Left ventricle myocardium inferior (tissue), 1 donor: ENCODE measurements at regions not wholly inside any gene's neighbourhood (a gene's known extent, or its start where the extent isn't known, plus 50 kb on each side); places are given as distances from the start of the nearest gene placed in this dataset.
"Not testable (repeated sequence)": the region's sequence is repeated elsewhere in the genome, so short reads cannot be mapped to it uniquely, and the experiment has no call there.

Experiments
- DNase-seq: peaks from one replicate; pipeline ENCODE4 v3.0.0-alpha.2; 2020
- H3K27ac ChIP-seq: fragments of 200-600 bp; replicated peaks from 2 replicates; pipeline ENCODE4 v1.8.0; 2021
- H3K27me3 ChIP-seq: fragments of 200-600 bp; 2 replicates; pipeline ENCODE4 v1.8.0; 2021; ENCODE audit warnings: low read depth
- H3K36me3 ChIP-seq: fragments of 200-600 bp; 2 replicates; pipeline ENCODE4 v1.8.0; 2021
- H3K4me1 ChIP-seq: fragments of 200-600 bp; 2 replicates; pipeline ENCODE4 v1.8.0; 2021
- H3K4me3 ChIP-seq: fragments of 200-600 bp; 2 replicates; pipeline ENCODE4 v1.8.0; 2021; ENCODE audit warnings: mild to moderate bottlenecking, moderate library complexity
- H3K9me3 ChIP-seq: fragments of 200-600 bp; replicated peaks from 2 replicates; pipeline ENCODE4 v1.8.0; 2021
- intact Hi-C: fragments of 100-400 bp; cut with micrococcal nuclease; formaldehyde crosslinking; loops from one replicate; pipeline ENCODE4 v1.11.0; 2022
- TF ChIP-seq, protein P1 (sequence below): fragments of 200-600 bp; IDR thresholded peaks from 2 replicates; pipeline ENCODE4 v1.8.0; 2021; ENCODE audit warnings: antibody characterized with exemption, mild to moderate bottlenecking, borderline replicate concordance
- donor health status: DM: no; HTN: yes; CAD: no; lungs with severe emphysema.

DNA sequence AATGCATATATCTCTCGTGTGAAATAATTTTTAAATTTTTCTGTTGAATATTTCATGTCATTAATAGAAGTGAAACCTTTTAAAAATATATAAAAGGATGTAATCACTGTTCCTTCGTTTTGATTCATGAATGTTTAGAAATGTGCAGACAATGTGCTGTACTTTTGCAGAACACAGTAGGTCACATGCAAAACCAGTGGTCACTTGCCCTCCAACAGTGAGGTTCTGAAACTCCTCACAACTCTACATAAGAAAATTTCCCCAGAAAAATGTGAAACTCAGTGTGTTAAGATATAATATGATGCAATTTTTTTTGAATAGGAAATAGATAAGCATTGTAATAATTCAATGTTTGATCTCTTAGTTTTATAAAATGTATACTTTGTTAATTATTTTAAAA is 747.7 kb upstream of the CDH18 start:
- H3K27ac ChIP-seq, H3K4me1 ChIP-seq, H3K27me3 ChIP-seq, H3K36me3 ChIP-seq, intact Hi-C loops, DNase-seq, H3K9me3 ChIP-seq, H3K4me3 ChIP-seq: not testable (repeated sequence)

DNA sequence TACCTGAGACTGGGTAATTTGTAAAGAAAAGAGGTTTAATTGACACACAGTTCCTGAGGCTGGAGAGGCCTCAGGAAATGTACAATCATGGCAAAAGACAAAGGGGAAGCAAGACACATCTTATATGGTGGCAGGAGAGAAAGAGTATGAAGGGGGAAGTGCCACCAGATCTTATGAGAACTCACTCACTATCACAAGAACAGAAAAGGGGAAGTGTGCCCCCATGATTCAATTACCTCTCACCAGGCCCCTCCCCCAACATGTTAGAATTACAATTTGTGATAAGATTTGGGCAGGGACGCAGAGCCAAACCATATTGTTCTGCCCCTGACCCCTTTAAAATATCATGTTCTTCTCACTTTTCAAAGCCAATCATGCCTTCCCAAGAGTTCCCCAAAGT is 744.2 kb upstream of the CDH18 start:
- H3K36me3 ChIP-seq, H3K9me3 ChIP-seq, H3K27ac ChIP-seq, DNase-seq, intact Hi-C loops, H3K4me3 ChIP-seq, H3K27me3 ChIP-seq, H3K4me1 ChIP-seq: not testable (repeated sequence)

DNA sequence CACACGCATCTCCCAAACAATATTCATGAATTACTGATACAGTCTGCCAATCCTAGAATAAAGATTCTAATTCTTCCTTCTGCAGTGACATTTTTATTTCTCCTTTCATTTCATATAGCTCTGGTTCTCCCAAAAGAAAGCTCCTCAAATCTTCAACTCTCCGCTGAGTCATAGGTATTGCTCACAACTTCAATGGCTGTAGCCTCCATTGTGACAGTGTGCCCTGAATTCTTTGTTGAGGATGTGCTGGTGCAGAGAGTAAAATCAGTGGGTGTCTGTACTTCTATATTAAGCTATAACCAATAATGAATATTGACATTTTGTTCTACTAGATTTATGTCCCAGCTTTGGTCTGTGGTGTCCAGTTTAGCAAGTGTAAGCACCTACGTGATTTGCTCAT is 733.3 kb upstream of the CDH18 start:
- H3K4me3 ChIP-seq, intact Hi-C loops, H3K36me3 ChIP-seq, H3K27me3 ChIP-seq, DNase-seq, H3K9me3 ChIP-seq, H3K4me1 ChIP-seq, H3K27ac ChIP-seq: not testable (repeated sequence)

DNA sequence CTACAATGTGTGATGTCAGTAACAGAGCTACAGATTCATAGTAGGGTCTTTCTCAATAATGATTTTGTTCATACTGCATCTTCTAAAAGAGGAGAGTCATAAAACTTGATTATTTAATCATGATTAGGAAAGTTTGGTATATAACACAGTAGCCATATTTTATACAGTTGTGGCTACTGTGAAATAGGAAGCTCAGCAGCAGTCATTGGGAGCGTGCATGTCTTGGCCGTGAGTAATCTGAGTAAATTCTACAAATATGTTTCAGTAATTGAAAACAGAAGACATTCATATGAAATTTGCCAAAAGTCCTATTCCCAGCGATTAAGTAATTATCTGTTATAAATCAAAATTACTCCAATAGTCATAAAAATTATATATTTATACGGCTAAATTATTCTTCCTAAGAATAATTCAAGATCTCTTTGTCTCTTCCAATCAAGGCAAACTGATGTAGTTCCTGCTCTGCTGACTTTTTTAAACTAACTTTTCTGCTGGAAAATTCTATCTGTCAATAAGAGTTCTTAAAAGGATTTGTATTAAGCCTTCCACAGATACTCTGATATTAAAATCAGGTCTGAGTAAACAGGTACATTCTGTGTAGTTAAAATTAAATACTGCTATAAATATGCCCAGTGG is 723.6 kb upstream of the CDH18 start:
- H3K27ac ChIP-seq, intact Hi-C loops, H3K4me3 ChIP-seq, DNase-seq, H3K4me1 ChIP-seq, H3K27me3 ChIP-seq, H3K36me3 ChIP-seq, H3K9me3 ChIP-seq: not testable (repeated sequence)

DNA sequence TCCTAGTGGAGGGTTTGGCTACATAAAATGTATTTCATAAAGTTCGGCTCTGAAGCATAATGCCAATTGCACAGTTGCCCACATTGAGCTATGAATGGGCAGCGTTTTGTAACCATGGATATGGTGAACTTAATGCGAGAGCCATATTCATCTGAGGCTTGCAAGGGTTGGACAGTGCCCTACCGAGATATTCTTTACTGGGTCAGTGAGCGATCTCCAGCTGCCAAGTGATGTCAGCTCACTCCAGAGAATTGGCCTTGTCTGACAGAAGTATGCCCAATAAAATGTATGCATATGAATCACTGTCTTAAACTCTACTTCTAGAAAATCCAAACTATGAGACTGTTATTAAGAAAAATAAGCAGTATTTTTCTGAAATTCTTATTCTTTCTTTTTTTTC is 719.6 kb upstream of the CDH18 start:
- intact Hi-C loops, H3K9me3 ChIP-seq, H3K27ac ChIP-seq, H3K4me3 ChIP-seq, H3K27me3 ChIP-seq, H3K36me3 ChIP-seq, H3K4me1 ChIP-seq, DNase-seq: not testable (repeated sequence)

DNA sequence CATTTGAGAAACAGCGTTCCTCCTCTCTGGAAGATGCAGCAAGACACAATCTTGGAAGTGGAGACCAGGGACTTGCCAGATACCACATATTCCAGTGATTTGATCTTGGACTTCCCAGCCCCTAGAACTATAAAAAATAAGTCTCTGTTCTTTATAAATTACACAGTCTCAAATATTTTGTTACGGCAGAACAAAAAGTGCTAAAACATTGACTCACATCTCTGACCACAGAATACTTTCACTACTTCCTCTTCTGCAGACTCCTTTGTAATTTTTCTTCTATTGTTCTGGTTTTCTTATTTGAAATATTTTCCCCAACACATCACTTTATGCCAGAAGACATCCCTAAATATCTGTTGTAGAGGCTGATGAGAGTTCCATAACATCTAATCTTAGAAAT is 706.1 kb upstream of the CDH18 start:
- Histone ChIP-seq H3K27me3 (no peaks in the 10 kb centered on the region), H3K36me3 (no peaks in the 10 kb centered on the region), H3K4me3 (no peak overlapping the region), H3K27ac (no peak overlapping the region), H3K9me3 (peaks cover 24% of the 10 kb centered on the region), H3K4me1 (no peaks in the 10 kb centered on the region)
- no peak for DNase-seq
- TF ChIP-seq, protein P1, sequence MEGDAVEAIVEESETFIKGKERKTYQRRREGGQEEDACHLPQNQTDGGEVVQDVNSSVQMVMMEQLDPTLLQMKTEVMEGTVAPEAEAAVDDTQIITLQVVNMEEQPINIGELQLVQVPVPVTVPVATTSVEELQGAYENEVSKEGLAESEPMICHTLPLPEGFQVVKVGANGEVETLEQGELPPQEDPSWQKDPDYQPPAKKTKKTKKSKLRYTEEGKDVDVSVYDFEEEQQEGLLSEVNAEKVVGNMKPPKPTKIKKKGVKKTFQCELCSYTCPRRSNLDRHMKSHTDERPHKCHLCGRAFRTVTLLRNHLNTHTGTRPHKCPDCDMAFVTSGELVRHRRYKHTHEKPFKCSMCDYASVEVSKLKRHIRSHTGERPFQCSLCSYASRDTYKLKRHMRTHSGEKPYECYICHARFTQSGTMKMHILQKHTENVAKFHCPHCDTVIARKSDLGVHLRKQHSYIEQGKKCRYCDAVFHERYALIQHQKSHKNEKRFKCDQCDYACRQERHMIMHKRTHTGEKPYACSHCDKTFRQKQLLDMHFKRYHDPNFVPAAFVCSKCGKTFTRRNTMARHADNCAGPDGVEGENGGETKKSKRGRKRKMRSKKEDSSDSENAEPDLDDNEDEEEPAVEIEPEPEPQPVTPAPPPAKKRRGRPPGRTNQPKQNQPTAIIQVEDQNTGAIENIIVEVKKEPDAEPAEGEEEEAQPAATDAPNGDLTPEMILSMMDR = no peak
- intact Hi-C loops = no loop called here

DNA sequence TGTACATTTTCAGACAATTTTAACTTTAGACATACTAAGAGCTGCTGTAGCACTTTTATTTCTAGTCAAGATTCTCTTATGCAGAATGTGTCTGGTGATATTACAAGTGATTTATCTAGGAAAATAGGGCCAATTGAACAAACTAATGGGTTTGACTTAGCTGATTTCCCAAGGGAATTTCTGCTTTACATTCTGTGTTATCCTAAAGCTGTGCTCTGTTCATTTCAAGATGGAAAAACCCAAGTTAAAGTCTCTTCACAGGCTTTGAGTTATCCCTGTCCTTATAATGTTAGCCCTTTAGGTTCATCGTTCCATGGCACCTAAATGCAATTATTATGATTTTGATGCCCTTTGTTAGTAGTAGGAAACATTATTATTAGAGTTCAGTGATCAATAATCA is 704.9 kb upstream of the CDH18 start:
- Histone ChIP-seq H3K36me3 (no peaks in the 10 kb centered on the region), H3K4me1 (no peaks in the 10 kb centered on the region), H3K27me3 (no peaks in the 10 kb centered on the region), H3K4me3 (no peak overlapping the region), H3K27ac (no peak overlapping the region), H3K9me3 (peaks cover 27% of the 10 kb centered on the region)
- no peak for DNase-seq
- TF ChIP-seq, protein P1 = no peak
- intact Hi-C loops = no loop called here

DNA sequence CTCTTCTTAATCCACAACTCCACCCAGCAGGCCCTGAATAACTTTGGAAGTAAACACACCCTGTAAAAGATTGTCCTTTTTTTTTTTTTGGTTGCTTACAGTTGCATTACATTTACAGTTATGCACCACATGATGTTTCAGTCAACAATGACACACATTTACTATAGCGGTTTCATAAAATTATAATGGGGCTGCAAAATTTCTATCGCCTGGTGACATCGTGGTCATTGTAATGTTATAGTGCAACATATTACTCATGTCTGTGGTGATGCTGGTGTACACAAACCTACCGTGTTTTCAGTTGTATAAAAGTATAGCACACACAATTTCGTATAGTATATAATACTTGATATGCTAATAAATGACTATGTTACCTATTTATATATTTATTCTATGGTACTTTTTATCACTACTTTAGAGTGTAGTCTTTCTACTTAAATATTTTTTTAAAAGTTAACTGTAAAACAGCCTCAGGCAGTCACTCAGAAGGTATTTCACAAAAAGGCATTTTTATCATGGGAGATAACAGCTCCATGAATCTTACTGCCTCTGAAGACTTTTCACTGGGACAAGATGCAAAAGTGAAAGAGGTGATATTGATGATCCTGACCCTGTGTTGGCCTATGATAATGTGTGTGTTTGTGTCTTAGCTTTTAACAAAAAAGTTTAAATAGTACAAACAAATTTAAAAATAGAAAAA is 695.4 kb upstream of the CDH18 start:
- no peak overlapping the region for H3K27ac ChIP-seq
- TF ChIP-seq, protein P1 = no peak
- no peaks in the 10 kb centered on the region for H3K4me1 ChIP-seq
- H3K9me3 ChIP-seq = peaks cover 3% of the 10 kb centered on the region
- intact Hi-C loops = no loop called here
- H3K36me3 ChIP-seq = no peaks in the 10 kb centered on the region
- no peak overlapping the region for H3K4me3 ChIP-seq
- no peaks in the 10 kb centered on the region for H3K27me3 ChIP-seq
- DNase-seq = no peak
